ENCODE measurements at regions not wholly inside any gene's neighbourhood (a gene's known extent, or its start where the extent isn't known, plus 50 kb on each side); places are given as distances from the start of the nearest gene placed in this dataset.
A peak's percentile ranks its signal among the peaks of the same experiment; 100 is the strongest.
"Not testable (repeated sequence)": the region's sequence is repeated elsewhere in the genome, so short reads cannot be mapped to it uniquely, and the experiment has no call there.

GRCh38 chr11:109677876-109678275 lies 255.9 kb downstream of the C11orf87 start:
- no peak for TF ChIP-seq CTCF (IDR thresholded peaks at IDR 0.05; ENCODE audit: extremely low read depth, missing control alignments)
- DNase-seq (ENCODE audit: low spot score) = no peak

- TF ChIP-seq CTCF (IDR thresholded peaks at IDR 0.05; ENCODE audit: extremely low read depth, missing control alignments) = no peak
- DNase-seq (ENCODE audit: low spot score) = no peak
Observed at GRCh38 chr11:109680127-109680526, 258.1 kb downstream of the C11orf87 start.

GRCh38 chr11:109682788-109683187 lies 260.8 kb downstream of the C11orf87 start:
- DNase-seq (ENCODE audit: low spot score) = not testable (repeated sequence)

GRCh38 chr11:109695696-109696095 lies 273.7 kb downstream of the C11orf87 start:
- DNase-seq (ENCODE audit: low spot score) = no peak
- no peak for TF ChIP-seq CTCF (IDR thresholded peaks at IDR 0.05; ENCODE audit: extremely low read depth, missing control alignments)

GRCh38 chr11:109696191-109696897 lies 274.4 kb downstream of the C11orf87 start:
- no peak for TF ChIP-seq CTCF (IDR thresholded peaks at IDR 0.05; ENCODE audit: extremely low read depth, missing control alignments)
- no peak for DNase-seq (ENCODE audit: low spot score)

- DNase-seq (ENCODE audit: low spot score) = peak; percentile 21
- peak; percentile 57 for TF ChIP-seq CTCF (IDR thresholded peaks at IDR 0.05; ENCODE audit: extremely low read depth, missing control alignments)
Observed at GRCh38 chr11:109697140-109697843, 275.3 kb downstream of the C11orf87 start.

GRCh38 chr11:109698237-109698636 lies 276.2 kb downstream of the C11orf87 start:
- TF ChIP-seq CTCF (IDR thresholded peaks at IDR 0.05; ENCODE audit: extremely low read depth, missing control alignments) = no peak
- no peak for DNase-seq (ENCODE audit: low spot score)

Measured in GM20000 (cell line).